ENCODE measurements at regions not wholly inside any gene's neighbourhood (a gene's known extent, or its start where the extent isn't known, plus 50 kb on each side); places are given as distances from the start of the nearest gene placed in this dataset.

- no peak for TF ChIP-seq CTCF (IDR thresholded peaks at IDR 0.05; ENCODE audit: low read depth, low read length)
- TF ChIP-seq POLR2A (IDR thresholded peaks at IDR 0.05; ENCODE audit: extremely low read depth, insufficient read length): no peak
- TF ChIP-seq MAX (IDR thresholded peaks at IDR 0.05; ENCODE audit: low read depth, low read length): no peak
- no peak for TF ChIP-seq MYC (IDR thresholded peaks at IDR 0.05; ENCODE audit: low read depth, low read length)
Observed at GRCh38 chr13:47508527-47509228, 492.4 kb downstream of the SUCLA2 start.

Measured in NB4 (cell line).